HG02840 (cell line): ENCODE measurements at regions not wholly inside any gene's neighbourhood (a gene's known extent, or its start where the extent isn't known, plus 50 kb on each side); places are given as distances from the start of the nearest gene placed in this dataset.
"Not testable (repeated sequence)": the region's sequence is repeated elsewhere in the genome, so short reads cannot be mapped to it uniquely, and the experiment has no call there.

ENCODE experiments used
- ATAC-seq: cut with Tn5 transposase; IDR thresholded peaks from one replicate; pipeline ENCODE4 v1.9.1; 2021; ENCODE audit warnings: mild to moderate bottlenecking, moderate library complexity, moderate number of reproducible peaks; ENCODE audit not compliant: unreplicated experiment, low FRiP score

DNA sequence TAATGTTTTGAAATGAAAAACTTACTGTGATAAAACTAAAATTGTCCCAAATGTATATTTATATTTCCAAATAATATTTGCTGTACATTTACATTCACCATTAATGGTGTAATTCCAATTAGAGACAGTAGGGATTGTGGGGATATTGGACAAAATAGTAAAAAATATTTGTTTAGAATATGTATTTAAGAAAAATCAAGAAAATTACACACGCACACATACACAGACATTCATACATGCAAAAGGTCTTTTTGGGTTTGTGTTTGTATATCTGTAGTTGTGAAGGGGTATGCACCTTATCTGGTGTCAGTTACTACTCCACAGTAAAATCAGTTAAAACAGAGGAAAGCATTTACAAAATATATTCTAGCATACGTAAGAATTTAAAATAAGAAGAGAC is 435.9 kb upstream of the ZNF804A start:
- ATAC-seq, result no peak

DNA sequence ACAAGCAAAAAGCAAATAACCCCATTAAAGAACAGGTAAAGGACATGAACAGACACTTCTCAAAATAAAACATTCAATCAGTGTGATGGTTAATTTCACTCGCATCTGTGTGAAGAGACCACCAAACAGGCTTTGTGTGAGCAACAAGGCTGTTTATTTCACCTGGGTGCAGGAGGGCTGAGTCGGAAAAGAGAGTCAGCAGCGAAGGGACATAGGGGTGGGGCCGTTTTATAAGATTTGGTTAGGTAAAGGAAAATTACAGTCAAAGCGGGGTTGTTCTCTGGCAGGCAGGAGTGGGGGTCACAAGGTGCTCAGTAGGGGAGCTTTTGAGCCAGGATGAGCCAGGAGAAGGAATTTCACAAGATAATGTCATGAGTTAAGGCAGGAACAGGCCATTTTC is 429.5 kb upstream of the ZNF804A start:
- not testable (repeated sequence) for ATAC-seq

DNA sequence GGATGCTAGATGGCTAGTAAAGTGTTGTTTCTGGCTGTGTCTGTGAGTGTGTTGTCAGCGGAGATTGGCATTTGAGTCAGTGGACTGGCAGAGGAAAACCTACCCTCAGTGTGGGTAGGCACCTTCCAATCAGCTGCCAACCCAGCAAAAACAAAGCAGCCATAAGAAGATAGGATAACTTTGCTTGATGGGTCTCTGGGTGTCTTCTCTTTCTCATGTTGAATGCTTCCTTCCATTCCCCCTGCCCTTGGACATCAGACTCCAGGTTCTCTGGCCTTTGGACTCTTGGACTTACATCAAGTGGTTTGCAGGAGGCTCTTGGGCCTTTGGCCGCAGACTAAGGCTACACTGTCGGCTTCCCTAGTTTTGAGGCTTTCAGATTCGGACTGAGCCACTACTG is 429.0 kb upstream of the ZNF804A start:
- ATAC-seq, result no peak

DNA sequence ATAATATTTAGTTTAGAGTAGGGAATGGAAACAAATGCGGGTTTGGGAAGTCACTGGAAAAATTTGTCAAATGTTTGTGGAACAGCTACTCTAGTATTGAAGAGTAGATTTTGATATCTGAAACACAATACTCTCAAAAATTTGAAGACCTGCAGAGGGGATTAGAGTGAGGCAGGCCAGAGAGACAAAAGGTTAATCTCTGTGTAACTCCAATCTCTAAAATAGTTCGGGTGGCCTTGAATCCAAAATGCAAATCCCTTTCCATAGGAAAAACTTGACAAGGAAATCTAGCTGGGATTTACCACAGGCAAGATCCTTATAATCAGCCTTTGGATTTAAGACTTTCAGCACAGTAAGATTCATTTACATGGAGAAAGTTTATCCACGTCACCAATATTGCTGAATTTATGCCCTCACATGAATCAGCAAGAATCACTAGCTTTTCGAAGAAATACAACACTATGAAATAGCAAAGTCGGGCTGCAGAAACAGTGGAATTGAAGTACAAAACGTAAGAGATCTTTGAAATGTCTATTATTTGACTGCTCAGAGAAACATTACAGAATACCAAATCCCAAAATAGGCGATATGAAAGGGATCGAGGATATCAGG is 423.7 kb upstream of the ZNF804A start:
- no peak for ATAC-seq

DNA sequence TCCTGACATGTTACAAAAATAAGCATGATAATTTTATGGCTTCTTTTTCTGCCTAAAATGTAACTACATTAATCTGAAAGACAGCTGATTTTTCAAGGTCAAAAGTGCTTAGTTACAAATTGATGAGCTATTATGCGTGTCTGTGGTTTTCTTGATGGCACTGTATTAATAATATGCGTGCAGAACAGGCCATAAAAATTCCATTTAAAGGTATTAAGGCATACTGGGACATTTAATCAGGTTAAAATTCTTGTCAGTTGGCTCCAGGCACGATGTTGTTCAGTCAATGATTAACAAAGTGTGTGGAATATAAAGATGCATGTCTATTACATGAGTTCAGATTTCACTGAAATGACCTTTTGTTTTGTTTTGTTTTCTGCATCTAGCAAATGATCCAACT is 420.1 kb upstream of the ZNF804A start:
- no peak for ATAC-seq

DNA sequence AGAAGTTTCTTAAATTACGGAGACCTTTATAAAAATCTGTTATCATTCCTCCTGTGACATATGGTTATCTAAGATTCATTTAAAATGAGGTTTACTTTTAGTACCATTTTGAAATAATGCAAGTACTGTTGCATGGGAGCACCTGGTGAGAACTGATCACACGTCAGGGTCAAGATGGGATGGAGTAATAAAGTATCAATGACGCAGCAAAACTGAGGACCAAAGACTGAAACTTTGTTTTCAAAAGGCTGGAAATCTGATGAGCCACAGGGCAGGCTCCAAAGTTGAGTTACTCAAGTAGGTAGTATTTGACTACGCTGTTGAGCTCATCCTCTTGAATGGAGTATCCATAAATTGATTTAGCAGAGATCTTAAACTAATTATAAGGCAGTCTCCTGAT is 411.9 kb upstream of the ZNF804A start:
- ATAC-seq, result no peak

DNA sequence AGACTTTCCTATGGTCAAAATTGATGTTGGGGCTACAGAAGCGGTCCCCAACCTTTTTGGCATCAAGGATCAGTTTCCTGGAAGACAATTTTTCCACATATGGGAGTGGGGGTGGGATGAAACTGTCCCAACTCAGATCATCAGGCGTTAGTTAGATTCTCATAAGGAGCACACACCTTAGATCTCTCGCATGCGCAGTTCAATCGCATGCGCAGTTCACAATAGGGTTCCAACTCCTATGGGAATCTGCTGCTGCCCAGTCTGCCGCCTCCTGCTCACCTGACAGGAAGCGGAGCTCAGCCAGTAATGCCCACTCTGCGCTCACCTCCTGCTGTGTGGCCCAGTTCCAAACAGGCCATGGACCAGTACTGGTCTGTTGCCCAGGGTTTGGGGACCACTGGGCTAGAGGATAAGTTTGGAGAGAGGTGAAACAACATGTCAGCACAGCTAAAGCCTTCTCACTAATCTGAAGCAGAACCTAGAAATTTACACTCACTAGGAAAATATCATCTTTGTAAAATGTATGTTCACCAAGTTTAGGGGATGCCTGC is 410.8 kb upstream of the ZNF804A start:
- no peak for ATAC-seq

DNA sequence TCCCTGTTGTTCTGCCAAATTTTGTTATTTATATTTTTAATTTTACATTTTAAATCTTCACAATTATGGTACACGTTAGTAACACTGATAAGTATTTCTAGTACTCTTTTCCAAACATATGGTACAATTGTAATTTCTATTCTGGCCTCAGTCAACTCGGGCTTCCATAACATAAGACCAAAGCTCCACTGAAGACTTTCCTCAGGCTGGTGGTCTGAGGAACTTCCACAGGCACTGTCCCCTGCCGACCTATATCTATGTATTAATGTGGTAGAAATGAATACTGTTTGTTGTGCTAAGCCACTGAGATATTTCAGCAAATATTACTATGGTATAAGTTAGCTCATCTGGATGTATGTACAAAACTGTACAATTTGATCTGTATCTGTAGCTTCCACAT is 407.6 kb upstream of the ZNF804A start:
- no peak for ATAC-seq

DNA sequence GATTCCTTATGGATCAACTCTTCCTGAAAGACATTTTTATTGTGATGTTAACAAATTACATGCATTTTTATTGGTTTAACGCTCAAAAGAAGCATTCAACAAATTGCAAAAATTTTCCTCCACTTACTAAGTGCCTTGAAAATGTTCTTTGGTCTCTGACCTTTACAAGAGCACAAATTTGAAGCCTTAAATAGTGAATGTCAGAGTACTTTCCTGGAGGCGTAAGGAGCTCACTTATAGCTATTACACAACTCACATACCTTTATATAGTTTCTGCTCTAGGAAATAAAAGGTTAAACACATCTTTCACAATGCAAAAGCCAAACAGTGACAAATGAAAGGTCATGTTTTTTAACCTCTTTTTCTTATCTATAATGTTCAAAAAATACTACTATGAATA is 405.7 kb upstream of the ZNF804A start:
- ATAC-seq, result no peak

DNA sequence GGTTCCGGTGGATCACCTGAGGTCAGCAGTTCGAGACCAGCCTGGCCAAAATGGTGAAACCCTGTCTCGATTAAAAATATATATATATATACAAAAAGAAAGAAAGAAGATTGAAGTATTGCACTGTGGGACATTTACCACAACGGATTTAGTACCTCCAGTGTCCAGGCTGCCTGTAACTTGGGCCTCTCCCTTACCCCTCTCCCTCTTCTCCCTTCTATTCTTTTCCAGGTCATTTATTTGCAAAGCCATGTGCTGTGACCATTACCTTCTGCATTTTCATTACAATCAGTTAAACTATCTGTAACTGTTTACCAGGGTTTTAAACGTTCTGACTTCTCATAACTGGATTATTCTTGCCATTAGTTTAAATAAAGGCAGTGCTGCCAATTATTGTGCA is 400.9 kb upstream of the ZNF804A start:
- ATAC-seq, result no peak

DNA sequence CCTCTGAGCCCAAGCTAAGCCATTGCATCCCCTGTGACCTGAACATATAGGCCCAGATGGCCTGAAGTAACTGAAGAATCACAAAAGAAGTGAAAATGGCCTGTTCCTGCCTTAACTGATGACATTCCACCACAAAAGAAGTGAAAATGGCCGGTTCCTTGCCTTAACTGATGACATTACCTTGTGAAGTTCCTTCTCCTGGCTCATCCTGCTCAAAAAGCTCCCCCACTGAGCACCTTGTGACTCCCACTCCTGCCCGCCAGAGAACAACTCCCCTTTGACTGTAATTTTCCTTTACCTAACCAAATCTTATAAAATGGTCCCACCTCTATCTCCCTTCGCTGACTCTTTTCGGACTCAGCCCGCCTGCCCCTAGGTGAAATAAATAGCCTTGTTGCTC is 399.5 kb upstream of the ZNF804A start:
- ATAC-seq, result not testable (repeated sequence)

DNA sequence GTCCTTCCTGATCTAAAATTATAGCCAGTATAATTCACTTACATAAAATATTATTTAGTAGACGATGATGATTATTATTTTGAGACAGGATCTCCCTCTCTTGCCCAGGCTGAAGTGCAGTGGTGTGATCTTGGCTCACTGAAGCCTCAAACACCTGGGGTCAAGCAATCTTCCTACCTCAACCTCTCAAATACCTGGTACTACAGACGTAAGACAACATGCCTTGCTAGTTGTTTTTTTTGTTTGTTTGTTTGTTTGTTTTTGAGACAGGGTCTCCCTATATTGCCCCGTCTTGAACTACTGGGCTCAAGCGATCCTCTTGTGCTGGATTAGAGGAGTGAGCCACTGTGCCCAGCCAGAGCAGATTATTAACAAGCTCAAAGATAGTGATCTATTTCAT is 399.1 kb upstream of the ZNF804A start:
- no peak for ATAC-seq

DNA sequence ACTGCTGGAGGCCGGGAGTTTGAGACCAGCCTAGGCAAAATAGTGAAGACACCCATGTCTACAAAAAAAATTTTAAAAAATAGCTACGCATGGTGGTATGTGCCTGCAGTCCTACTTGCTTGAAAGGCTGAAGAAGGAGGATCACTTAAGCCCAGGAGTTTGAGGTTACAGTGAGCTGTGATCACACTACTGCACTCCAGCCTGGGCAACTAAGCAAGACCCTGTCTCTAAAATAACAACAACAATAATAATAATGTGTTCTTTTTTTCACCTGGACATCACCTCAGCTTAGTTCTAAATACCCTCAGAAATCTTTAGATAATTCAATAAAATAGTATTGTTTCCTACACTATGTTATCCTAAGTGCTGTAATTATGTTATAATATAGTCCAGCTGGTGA is 397.1 kb upstream of the ZNF804A start:
- ATAC-seq, result no peak

DNA sequence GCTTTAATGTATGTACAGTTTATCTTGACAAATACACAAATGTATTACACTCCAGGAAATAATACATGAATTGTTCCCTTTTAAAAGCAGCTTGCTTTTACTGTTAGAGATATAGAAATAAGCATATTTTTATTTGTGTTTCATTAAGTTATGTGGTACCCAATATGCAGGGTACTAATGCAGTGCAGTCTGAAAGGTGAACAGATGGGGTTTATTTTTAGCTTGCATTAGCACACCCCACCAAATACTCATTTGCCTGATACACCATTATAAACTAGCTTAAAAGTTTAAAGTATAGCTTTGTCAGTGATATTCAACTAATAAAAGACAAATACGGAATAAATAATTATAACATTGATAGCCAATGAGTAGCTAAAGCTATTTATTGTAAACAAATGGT is 394.7 kb upstream of the ZNF804A start:
- ATAC-seq, result no peak

DNA sequence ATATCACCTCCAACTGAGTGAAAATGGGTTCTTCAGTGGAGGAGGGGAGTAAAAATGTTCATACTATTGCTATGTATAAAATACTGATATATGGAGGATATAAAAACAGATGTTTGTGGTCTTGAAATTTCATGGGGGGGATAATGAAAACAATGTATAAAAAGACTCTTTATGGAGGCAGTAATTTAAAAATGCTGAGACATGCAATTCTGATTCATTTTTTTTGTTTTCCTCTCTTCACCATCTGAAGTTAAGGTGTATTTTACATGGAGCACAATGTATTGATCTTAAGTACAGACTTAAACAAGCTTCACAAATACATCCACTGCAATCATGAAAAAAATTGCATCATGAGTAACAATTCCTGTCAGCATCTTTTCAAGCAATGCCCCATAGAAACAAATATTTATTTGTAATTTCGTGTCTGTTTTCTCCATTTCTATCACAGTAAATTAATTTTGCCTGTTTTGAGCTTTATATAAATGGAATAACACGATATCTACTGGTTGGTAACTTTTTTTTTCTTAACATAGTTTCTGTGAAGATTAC is 393.2 kb upstream of the ZNF804A start:
- no peak for ATAC-seq

DNA sequence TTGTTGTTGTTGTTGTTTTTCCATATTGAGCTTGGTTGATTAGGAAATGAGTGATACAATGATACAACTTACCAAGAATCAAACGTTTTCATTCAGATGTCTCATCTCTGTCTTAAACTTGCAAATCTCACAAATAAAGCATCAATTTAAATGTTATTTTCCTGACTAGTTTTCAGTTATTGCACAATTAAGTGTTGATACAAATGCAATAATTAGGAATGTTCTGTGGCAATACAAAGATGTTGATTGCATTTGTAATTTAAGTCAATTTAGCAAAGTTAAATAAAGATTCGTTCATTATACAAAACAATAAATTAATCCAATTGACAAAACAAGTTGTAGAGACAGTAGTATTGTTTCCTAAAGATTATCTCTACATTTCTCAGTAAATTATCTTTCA is 392.3 kb upstream of the ZNF804A start:
- ATAC-seq, result no peak

DNA sequence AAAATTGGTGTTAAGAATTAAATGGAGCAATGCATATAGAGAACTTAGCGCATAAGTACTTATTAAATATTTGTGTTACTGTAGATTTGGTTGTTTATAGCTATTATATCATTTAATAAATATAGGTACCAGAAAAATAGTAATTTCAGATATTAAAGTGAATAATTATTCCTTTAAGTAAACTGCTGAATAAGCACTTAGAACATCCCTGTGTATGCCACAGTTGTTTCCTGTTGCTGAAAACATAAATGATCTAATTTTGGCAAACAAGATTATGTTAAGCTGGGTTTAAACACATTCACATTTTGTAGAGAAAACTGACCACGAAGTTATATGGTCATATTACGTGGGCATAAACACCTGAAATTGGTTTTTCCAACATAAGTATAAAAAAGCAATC is 388.0 kb upstream of the ZNF804A start:
- no peak for ATAC-seq

DNA sequence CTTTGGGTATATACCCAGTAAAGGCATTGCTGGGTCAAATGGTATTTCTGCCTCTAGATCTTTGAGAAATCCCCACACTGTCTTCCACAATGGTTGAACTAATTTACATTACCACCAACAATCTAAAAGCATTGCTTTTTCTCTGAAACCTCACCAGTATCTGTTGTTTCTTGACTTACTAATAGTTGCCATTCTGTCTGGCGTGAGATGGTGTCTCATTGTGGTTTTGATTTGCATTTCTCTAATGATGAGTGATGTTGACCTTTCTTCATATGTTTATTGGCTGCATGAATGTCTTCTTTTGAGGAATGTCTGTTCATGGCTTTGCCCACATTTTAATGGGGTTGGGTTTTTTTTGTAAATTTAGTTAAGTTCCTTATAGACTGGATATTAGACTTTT is 382.6 kb upstream of the ZNF804A start:
- no peak for ATAC-seq

DNA sequence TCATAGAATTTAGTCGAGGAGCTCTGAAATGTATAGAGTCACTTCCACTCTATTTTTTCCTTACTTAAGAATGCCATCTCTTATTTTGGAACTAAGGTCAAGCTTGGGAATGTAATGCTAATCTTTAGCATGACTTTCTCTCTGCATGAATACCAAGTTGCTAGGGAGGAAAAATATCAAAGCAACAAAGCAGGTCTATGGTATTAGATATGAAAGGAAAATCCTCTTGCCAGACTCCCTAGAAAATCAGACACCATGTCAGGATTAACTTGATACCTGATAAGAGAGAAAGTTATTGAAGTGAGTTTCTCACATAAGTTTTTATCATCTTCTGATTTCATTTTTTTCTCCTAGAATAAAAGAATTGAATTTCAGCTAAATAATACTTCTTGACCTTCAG is 341.7 kb upstream of the ZNF804A start:
- no peak for ATAC-seq

DNA sequence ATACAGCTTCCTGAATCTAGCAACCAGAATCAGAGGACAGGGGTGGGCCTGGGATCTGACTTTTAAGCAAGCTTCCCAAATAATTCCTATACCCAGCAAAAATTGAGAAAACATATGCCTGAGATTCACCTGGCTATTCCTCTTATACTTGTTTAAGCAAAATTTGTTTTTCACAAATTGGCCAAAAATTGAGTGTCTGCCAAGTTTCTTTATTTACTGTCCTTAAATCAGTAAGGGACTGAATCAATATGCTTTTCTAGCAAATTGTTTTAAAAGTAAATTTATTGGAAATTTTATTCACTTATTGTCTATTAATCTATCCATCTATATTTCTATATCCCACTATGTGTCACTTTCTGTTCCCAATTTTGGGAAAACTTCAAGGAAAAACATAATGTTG is 337.0 kb upstream of the ZNF804A start:
- no peak for ATAC-seq

DNA sequence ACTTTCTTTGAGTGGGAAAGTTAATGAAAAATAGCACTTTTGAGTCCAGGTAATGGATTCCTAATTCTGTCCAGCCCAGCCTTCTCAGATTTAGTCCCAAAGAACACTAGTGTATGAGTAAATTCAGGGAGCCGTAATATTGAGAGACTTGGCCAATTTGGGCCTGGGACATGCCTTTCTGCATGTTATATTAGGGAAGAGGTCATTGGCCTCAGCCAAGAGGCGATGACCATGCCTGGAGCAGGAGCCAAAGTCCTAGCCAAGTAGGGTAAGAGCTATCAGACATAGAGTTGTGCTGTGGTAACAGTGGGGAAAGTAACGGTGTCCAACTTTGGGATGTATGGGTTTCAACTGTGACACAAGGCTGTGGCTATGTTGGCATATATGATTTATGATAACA is 336.5 kb upstream of the ZNF804A start:
- ATAC-seq, result no peak

DNA sequence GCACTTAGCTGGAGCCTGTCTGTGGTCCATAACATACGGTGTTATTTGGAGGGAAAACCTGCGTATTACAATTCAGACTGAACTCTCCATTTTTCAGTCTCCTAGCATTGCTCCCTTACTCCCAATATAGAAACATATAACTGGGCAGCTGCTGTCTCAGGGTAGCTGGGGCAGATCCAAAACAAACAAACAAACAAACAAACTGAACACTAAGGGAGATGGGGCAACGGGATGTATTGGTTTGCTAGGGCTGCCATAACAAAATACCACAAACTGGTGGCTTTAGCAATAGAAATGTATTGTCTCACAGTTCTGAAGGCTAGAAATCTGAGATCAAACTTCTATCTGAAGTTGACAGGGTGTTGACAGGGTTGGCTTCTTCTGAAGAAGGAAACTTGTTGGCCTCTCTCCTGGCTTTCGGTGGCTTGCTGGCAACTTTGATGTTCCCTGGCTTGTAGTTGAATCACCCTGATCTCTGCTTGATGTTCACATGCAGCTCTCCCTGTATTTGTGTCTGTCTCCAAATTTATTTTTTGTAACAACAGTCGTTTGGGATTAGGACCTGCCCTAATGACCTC is 329.3 kb upstream of the ZNF804A start:
- no peak for ATAC-seq
